Glutamatergic neuron (in vitro differentiated cells): ENCODE measurements at regions not wholly inside any gene's neighbourhood (a gene's known extent, or its start where the extent isn't known, plus 50 kb on each side); places are given as distances from the start of the nearest gene placed in this dataset.

Source experiments
- DNase-seq: peaks from one replicate; pipeline ENCODE4 v3.0.0; 2022
- H3K27ac Mint-ChIP-seq: one replicate; pipeline ENCODE4 v1.8.0; 2020; ENCODE audit warnings: mild to moderate bottlenecking, mixed read lengths, inconsistent platforms; ENCODE audit not compliant: unreplicated experiment
- H3K27me3 Mint-ChIP-seq: one replicate; pipeline ENCODE4 v1.8.0; 2020; ENCODE audit warnings: mild to moderate bottlenecking, moderate library complexity, mixed read lengths, inconsistent platforms; ENCODE audit not compliant: unreplicated experiment
- H3K36me3 Mint-ChIP-seq: one replicate; pipeline ENCODE4 v1.8.0; 2020; ENCODE audit warnings: mild to moderate bottlenecking, mixed read lengths, inconsistent platforms; ENCODE audit not compliant: unreplicated experiment
- H3K4me1 Mint-ChIP-seq: one replicate; pipeline ENCODE4 v1.8.0; 2020; ENCODE audit warnings: mild to moderate bottlenecking, low read depth, mixed read lengths, inconsistent platforms; ENCODE audit not compliant: unreplicated experiment
- H3K4me3 Mint-ChIP-seq: one replicate; pipeline ENCODE4 v1.8.0; 2020; ENCODE audit warnings: mild to moderate bottlenecking, mixed read lengths, inconsistent platforms; ENCODE audit not compliant: unreplicated experiment
- H3K9me3 Mint-ChIP-seq: one replicate; pipeline ENCODE4 v1.8.0; 2020; ENCODE audit warnings: mild to moderate bottlenecking, moderate library complexity, mixed read lengths, inconsistent platforms; ENCODE audit not compliant: unreplicated experiment
- TF ChIP-seq, protein P1 (sequence below): fragments of 200-600 bp; sonication (generic); IDR thresholded peaks from one replicate; pipeline ENCODE4 v1.5.0; 2021; ENCODE audit not compliant: partially characterized antibody, unreplicated experiment

DNA sequence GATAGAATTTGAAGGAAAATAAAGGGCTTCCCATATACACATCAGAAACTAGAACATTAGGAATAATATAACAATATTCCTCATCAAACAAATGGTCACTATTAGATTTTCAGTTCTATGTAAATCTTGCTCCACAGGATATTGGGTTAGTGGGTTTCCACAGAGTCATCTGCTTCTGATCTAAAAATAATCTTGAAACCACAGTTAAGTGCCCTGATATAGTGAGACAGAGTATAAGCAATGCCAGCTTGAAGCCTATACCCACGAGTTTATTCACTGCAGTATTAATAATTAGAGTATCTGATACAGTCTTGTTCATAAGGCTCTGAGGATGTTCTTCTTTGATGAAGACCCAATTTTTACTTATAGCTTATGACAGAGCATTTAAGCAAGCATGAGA, 74.5 kb upstream of the ATF7IP start:
- DNase-seq = no peak
- H3K27ac Mint-ChIP-seq = no peak overlapping the region
- peaks cover 3% of the 10 kb centered on the region for H3K27me3 Mint-ChIP-seq
- no peaks in the 10 kb centered on the region for H3K4me1 Mint-ChIP-seq
- no peaks in the 10 kb centered on the region for H3K9me3 Mint-ChIP-seq
- TF ChIP-seq, protein P1, sequence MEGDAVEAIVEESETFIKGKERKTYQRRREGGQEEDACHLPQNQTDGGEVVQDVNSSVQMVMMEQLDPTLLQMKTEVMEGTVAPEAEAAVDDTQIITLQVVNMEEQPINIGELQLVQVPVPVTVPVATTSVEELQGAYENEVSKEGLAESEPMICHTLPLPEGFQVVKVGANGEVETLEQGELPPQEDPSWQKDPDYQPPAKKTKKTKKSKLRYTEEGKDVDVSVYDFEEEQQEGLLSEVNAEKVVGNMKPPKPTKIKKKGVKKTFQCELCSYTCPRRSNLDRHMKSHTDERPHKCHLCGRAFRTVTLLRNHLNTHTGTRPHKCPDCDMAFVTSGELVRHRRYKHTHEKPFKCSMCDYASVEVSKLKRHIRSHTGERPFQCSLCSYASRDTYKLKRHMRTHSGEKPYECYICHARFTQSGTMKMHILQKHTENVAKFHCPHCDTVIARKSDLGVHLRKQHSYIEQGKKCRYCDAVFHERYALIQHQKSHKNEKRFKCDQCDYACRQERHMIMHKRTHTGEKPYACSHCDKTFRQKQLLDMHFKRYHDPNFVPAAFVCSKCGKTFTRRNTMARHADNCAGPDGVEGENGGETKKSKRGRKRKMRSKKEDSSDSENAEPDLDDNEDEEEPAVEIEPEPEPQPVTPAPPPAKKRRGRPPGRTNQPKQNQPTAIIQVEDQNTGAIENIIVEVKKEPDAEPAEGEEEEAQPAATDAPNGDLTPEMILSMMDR = no peak
- no peak overlapping the region for H3K4me3 Mint-ChIP-seq
- peaks cover 15% of the 10 kb centered on the region for H3K36me3 Mint-ChIP-seq

DNA sequence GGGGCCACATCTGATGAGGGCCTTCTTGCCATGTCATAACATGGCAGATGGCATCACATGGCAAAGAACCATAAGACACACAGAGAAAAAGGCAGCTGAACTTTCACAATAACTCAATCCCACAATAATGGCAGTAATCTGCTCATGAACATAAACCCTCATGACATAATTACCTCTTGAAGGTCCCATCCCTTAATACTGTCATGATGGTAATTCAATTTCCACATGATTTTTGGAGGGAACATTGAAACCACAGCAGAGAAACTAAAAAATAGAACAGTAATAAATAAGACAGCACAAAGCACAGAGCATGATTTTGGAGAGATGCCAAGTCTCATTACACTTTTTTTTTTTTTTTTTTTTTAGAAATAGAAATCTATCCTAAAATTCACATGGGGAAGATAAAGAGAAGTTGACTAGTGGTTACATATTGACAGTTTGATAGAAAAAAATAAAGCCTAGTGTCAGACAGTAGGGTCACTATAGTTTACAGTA, 61.8 kb upstream of the ATF7IP start:
- Mint-ChIP-seq H3K36me3 (peaks cover 7% of the 10 kb centered on the region), H3K27ac (no peak overlapping the region), H3K4me3 (no peak overlapping the region), H3K4me1 (no peaks in the 10 kb centered on the region), H3K9me3 (peaks cover 5% of the 10 kb centered on the region), H3K27me3 (no peaks in the 10 kb centered on the region)
- TF ChIP-seq, protein P1 = no peak
- no peak for DNase-seq

DNA sequence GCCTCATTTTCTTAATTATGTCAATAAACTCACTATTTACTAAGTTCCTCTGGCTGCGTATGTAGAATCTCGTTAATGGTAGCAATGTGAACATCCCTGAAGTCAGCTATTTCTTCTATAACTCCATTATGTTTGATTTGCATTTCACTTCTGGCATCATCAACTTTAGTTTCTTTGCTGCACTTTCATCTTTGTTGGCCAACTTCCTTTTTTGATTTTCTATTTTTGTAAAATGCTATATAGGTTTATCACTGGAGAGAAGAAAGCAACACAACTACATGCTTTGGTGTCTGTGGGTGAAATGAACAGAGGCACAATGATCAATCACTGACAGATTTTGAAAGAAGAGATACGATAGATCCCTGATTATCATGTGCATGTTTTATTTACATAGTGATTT, 58.5 kb upstream of the ATF7IP start:
- Mint-ChIP-seq H3K27ac (no peak overlapping the region), H3K4me1 (no peaks in the 10 kb centered on the region), H3K4me3 (no peak overlapping the region), H3K36me3 (peaks cover 8% of the 10 kb centered on the region), H3K27me3 (no peaks in the 10 kb centered on the region), H3K9me3 (peaks cover under 1% of the 10 kb centered on the region)
- DNase-seq = no peak
- TF ChIP-seq, protein P1 = no peak

DNA sequence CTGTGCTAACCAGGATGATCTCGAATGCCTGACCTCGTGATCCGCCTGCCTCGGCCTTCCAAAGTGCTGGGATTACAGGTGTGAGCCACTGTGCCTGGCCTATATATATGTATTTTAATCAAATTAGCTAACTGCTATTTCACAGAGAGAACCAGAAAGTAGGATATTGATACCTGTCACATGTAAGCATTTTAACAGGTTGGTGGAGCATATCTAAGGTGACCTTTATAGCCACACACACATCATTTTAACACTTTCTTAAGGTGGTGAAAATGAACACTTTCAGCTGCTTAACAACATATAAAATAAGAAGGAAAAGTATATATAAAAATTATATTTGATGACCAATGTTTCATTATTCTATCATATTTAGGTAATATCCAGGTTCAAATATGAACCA, 57.0 kb upstream of the ATF7IP start:
- Mint-ChIP-seq H3K4me3 (no peak overlapping the region), H3K27me3 (no peaks in the 10 kb centered on the region), H3K36me3 (peaks cover 8% of the 10 kb centered on the region), H3K27ac (no peak overlapping the region), H3K9me3 (no peaks in the 10 kb centered on the region), H3K4me1 (no peaks in the 10 kb centered on the region)
- no peak for DNase-seq
- TF ChIP-seq, protein P1 = no peak

DNA sequence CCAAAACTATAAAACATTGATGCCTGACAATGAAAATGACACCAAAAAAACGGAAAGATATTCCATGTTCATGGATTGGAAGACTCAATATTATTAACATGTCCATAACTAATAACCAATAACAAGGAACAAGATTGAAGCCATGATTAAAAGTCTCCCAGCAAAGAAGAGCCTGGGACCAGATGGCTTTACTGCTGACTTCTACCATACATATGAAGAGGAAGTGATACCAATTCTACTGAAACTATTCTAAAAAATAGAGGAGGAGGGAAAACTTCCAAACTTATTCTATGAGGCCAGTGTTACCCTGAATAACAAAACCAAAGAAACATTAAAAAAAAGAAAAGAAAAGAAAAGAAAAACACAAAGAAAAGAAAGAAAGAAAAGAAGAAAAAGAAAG, 54.6 kb upstream of the ATF7IP start:
- Mint-ChIP-seq H3K4me1 (no peaks in the 10 kb centered on the region), H3K9me3 (peaks cover 2% of the 10 kb centered on the region), H3K4me3 (no peak overlapping the region), H3K36me3 (peaks cover 8% of the 10 kb centered on the region), H3K27me3 (no peaks in the 10 kb centered on the region), H3K27ac (no peak overlapping the region)
- DNase-seq = no peak
- TF ChIP-seq, protein P1 = no peak
